ENCODE measurements at regions not wholly inside any gene's neighbourhood (a gene's known extent, or its start where the extent isn't known, plus 50 kb on each side); places are given as distances from the start of the nearest gene placed in this dataset.

GRCh38 chr9:563200-563599 lies 278.3 kb upstream of the DMRT1 start:
- TF ChIP-seq CTCF (tag by site-specific recombination; IDR thresholded peaks at IDR 0.05) (no peak), ZNF677 (tag by site-specific recombination; IDR thresholded peaks at IDR 0.05) (no peak), KLF7 (tag by site-specific recombination; IDR thresholded peaks at IDR 0.05; ENCODE audit: borderline replicate concordance) (no peak), MYNN (tag by site-specific recombination; IDR thresholded peaks at IDR 0.05; ENCODE audit: borderline replicate concordance) (no peak), ZNF121 (tag by site-specific recombination; IDR thresholded peaks at IDR 0.05) (no peak), ZNF518A (tag by site-specific recombination; conservative IDR thresholded peaks at IDR 0.05; ENCODE audit: low read depth) (no peak), TSHZ1 (tag by site-specific recombination; IDR thresholded peaks at IDR 0.05; ENCODE audit: borderline replicate concordance) (no peak), ZNF830 (tag by site-specific recombination; IDR thresholded peaks at IDR 0.05; ENCODE audit: low read depth) (no peak), ZNF311 (tag by site-specific recombination; IDR thresholded peaks at IDR 0.05; ENCODE audit: borderline replicate concordance) (no peak), KLF16 (tag by site-specific recombination; IDR thresholded peaks at IDR 0.05) (no peak)

Data from HEK293 (cell line).